Neural cell (in vitro differentiated cells): ENCODE measurements at regions not wholly inside any gene's neighbourhood (a gene's known extent, or its start where the extent isn't known, plus 50 kb on each side); places are given as distances from the start of the nearest gene placed in this dataset.

Source experiments
- H2AFZ ChIP-seq: fragments of 200-600, 300-800 bp; sonication (generic), shearing (Covaris generic); 2 replicates; pipeline ENCODE4 v1.6.0; 2014; ENCODE audit warnings: low read depth, mild to moderate bottlenecking, antibody characterized with exemption, low read length, moderate library complexity
- H3F3A ChIP-seq: fragments of 200-600 bp; shearing (Covaris generic); 2 replicates; pipeline ENCODE4 v1.6.1; 2016; ENCODE audit warnings: mild to moderate bottlenecking, moderate library complexity, mixed read lengths, antibody characterized with exemption, low read length; ENCODE audit not compliant: insufficient read depth, poor library complexity, severe bottlenecking
- H3K27ac ChIP-seq: fragments of 200-600, 300-800 bp; sonication (generic), shearing (Covaris generic); 2 replicates; pipeline ENCODE4 v1.5.1; 2014; ENCODE audit warnings: mild to moderate bottlenecking, low read length, moderate library complexity
- H3K27me3 ChIP-seq: fragments of 300-800, 200-600 bp; sonication (generic), shearing (Covaris generic); 2 replicates; pipeline ENCODE4 v1.6.0; 2014; ENCODE audit warnings: mild to moderate bottlenecking, low read depth, low read length, moderate library complexity; ENCODE audit not compliant: insufficient read depth
- H3K36me3 ChIP-seq: fragments of 300-800, 200-600 bp; sonication (generic), shearing (Covaris generic); 2 replicates; pipeline ENCODE4 v1.5.1; 2014; ENCODE audit warnings: mild to moderate bottlenecking, antibody characterized with exemption, low read length, moderate library complexity; ENCODE audit not compliant: insufficient read depth
- H3K4me2 ChIP-seq: fragments of 300-800, 200-600 bp; sonication (generic), shearing (Covaris generic); 2 replicates; pipeline ENCODE4 v1.6.0; 2014; ENCODE audit warnings: mild to moderate bottlenecking, low read length
- H3K4me3 ChIP-seq: fragments of 300-800, 200-600 bp; sonication (generic), shearing (Covaris generic); 2 replicates; pipeline ENCODE4 v1.5.1; 2014; ENCODE audit warnings: mild to moderate bottlenecking, low read length, moderate library complexity
- H3K79me2 ChIP-seq: fragments of 200-600 bp; shearing (Covaris generic); replicated peaks from 2 replicates; pipeline ENCODE4 v1.6.0; 2014; ENCODE audit warnings: mild to moderate bottlenecking, low read length, moderate library complexity; ENCODE audit not compliant: insufficient read depth
- H3K9ac ChIP-seq: fragments of 300-800, 200-600 bp; sonication (generic), shearing (Covaris generic); 2 replicates; pipeline ENCODE4 v1.6.1; 2016; ENCODE audit warnings: mild to moderate bottlenecking, low read length, mixed read lengths
- H3K9me2 ChIP-seq: fragments of 200-600 bp; shearing (Covaris generic); 2 replicates; pipeline ENCODE4 v1.6.1; 2016; ENCODE audit warnings: mild to moderate bottlenecking, low read length, mixed read lengths; ENCODE audit not compliant: insufficient read depth
- H3K9me3 ChIP-seq: fragments of 200-600, 300-800 bp; sonication (generic), shearing (Covaris generic); 2 replicates; pipeline ENCODE4 v1.6.1; 2016; ENCODE audit warnings: mild to moderate bottlenecking, mixed run types, low read length, moderate library complexity, mixed read lengths
- H4K20me1 ChIP-seq: fragments of 200-600 bp; shearing (Covaris generic); 2 replicates; pipeline ENCODE4 v1.6.1; 2016; ENCODE audit warnings: mild to moderate bottlenecking, mixed run types; ENCODE audit not compliant: insufficient read depth
- EP300 ChIP-seq: fragments of 450-650 bp; conservative IDR thresholded peaks from 2 replicates; pipeline ENCODE4 v1.6.1; 2014; ENCODE audit warnings: antibody characterized with exemption, mild to moderate bottlenecking, moderate library complexity; ENCODE audit not compliant: poor library complexity, severe bottlenecking
- EZH2 ChIP-seq: fragments of 200-600, 300-800 bp; shearing (Covaris generic), sonication (generic); IDR thresholded peaks from 2 replicates; pipeline ENCODE4 v1.6.1; 2014; ENCODE audit warnings: antibody characterized with exemption, low read length, borderline replicate concordance, mild to moderate bottlenecking; ENCODE audit not compliant: insufficient read depth, poor library complexity, severe bottlenecking
- MXI1 ChIP-seq: fragments of 450-650 bp; conservative IDR thresholded peaks from 2 replicates; pipeline ENCODE4 v1.6.1; 2014; ENCODE audit warnings: antibody characterized with exemption, mild to moderate bottlenecking; ENCODE audit not compliant: poor library complexity, severe bottlenecking
- POLR2AphosphoS5 ChIP-seq: IDR thresholded peaks from 2 replicates; pipeline ENCODE4 v1.6.1; 2012
- RAD21 ChIP-seq: fragments of 450-650 bp; conservative IDR thresholded peaks from 2 replicates; pipeline ENCODE4 v1.6.1; 2014; ENCODE audit warnings: antibody characterized with exemption, mild to moderate bottlenecking, moderate library complexity
- SMC3 ChIP-seq: fragments of 450-650 bp; conservative IDR thresholded peaks from 2 replicates; pipeline ENCODE4 v1.6.1; 2014; ENCODE audit warnings: antibody characterized with exemption, mild to moderate bottlenecking, moderate library complexity; ENCODE audit not compliant: poor library complexity
- TAF1 ChIP-seq: IDR thresholded peaks from 2 replicates; pipeline ENCODE4 v1.6.1; 2012; ENCODE audit warnings: low read depth
- TF ChIP-seq, protein P1 (sequence below): IDR thresholded peaks from 2 replicates; pipeline ENCODE4 v1.6.1; 2012; ENCODE audit warnings: borderline replicate concordance
- TF ChIP-seq, protein P2 (sequence below): fragments of 450-650 bp; IDR thresholded peaks from 2 replicates; pipeline ENCODE4 v1.5.1; 2014; ENCODE audit warnings: antibody characterized with exemption, mild to moderate bottlenecking, moderate library complexity; ENCODE audit not compliant: poor library complexity, severe bottlenecking

DNA sequence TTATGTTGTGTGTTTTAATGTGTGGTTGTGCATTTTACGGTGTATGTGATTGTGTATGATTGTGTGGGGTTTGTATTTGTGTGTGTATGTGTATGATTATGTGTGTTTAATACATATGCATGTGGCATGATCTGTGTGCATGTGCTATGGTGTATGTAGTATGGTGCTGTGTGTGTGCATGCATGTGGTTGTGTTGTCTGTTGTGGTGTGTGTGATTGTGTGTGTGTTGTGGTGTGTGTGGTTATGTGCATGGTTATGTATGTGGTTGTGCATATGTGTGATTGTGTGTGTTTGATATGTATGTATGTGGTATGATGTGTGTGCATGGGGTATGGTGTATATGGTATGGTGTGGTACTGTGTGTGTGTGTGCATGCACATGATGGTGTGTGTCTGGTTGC lies 148.1 kb upstream of the AGAP1 start:
- Histone ChIP-seq H3K4me2 (no peak overlapping the region), H2AFZ (no peak overlapping the region), H3K4me3 (no peak overlapping the region), H3K9ac (no peak overlapping the region), H3K27ac (no peak overlapping the region), H3K79me2 (no peaks in the 10 kb centered on the region), H3K9me3 (no peaks in the 10 kb centered on the region), H3K36me3 (no peaks in the 10 kb centered on the region), H3F3A (no peaks in the 10 kb centered on the region), H4K20me1 (no peaks in the 10 kb centered on the region), H3K27me3 (no peaks in the 10 kb centered on the region), H3K9me2 (no peaks in the 10 kb centered on the region)
- TF ChIP-seq POLR2AphosphoS5 (no peak), EZH2 (no peak), RAD21 (no peak), EP300 (no peak), MXI1 (no peak), SMC3 (no peak), TAF1 (no peak)
- TF ChIP-seq, protein P1, sequence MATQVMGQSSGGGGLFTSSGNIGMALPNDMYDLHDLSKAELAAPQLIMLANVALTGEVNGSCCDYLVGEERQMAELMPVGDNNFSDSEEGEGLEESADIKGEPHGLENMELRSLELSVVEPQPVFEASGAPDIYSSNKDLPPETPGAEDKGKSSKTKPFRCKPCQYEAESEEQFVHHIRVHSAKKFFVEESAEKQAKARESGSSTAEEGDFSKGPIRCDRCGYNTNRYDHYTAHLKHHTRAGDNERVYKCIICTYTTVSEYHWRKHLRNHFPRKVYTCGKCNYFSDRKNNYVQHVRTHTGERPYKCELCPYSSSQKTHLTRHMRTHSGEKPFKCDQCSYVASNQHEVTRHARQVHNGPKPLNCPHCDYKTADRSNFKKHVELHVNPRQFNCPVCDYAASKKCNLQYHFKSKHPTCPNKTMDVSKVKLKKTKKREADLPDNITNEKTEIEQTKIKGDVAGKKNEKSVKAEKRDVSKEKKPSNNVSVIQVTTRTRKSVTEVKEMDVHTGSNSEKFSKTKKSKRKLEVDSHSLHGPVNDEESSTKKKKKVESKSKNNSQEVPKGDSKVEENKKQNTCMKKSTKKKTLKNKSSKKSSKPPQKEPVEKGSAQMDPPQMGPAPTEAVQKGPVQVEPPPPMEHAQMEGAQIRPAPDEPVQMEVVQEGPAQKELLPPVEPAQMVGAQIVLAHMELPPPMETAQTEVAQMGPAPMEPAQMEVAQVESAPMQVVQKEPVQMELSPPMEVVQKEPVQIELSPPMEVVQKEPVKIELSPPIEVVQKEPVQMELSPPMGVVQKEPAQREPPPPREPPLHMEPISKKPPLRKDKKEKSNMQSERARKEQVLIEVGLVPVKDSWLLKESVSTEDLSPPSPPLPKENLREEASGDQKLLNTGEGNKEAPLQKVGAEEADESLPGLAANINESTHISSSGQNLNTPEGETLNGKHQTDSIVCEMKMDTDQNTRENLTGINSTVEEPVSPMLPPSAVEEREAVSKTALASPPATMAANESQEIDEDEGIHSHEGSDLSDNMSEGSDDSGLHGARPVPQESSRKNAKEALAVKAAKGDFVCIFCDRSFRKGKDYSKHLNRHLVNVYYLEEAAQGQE = no peak
- TF ChIP-seq, protein P2, sequence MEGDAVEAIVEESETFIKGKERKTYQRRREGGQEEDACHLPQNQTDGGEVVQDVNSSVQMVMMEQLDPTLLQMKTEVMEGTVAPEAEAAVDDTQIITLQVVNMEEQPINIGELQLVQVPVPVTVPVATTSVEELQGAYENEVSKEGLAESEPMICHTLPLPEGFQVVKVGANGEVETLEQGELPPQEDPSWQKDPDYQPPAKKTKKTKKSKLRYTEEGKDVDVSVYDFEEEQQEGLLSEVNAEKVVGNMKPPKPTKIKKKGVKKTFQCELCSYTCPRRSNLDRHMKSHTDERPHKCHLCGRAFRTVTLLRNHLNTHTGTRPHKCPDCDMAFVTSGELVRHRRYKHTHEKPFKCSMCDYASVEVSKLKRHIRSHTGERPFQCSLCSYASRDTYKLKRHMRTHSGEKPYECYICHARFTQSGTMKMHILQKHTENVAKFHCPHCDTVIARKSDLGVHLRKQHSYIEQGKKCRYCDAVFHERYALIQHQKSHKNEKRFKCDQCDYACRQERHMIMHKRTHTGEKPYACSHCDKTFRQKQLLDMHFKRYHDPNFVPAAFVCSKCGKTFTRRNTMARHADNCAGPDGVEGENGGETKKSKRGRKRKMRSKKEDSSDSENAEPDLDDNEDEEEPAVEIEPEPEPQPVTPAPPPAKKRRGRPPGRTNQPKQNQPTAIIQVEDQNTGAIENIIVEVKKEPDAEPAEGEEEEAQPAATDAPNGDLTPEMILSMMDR = no peak

DNA sequence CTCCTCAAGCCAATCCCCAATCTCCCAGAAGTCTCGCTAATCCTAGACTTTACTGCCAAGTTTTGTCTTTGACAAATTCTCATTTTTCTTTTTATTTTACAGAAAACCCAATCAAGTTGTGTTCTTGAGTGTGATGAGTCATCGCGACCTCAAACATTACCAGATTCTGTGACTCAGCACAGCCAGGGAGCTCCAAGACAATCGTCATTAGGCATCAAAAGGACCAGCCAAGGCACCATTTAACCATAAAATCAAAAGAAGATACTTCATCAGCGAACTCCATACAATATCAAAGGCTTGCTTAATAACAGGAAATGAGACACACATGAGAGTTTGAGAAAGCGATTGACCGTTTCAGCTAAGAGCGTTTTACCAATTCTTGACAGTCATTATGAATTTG lies 146.2 kb upstream of the AGAP1 start:
- no peaks in the 10 kb centered on the region for H3F3A ChIP-seq
- TF ChIP-seq MXI1 (no peak), SMC3 (no peak), EP300 (no peak), TAF1 (no peak), POLR2AphosphoS5 (no peak), EZH2 (no peak)
- TF ChIP-seq, protein P2 = no peak
- H3K4me3 ChIP-seq = no peak overlapping the region
- H3K9me2 ChIP-seq = no peaks in the 10 kb centered on the region
- H3K36me3 ChIP-seq = no peaks in the 10 kb centered on the region
- H3K9ac ChIP-seq = no peak overlapping the region
- no peaks in the 10 kb centered on the region for H4K20me1 ChIP-seq
- no peaks in the 10 kb centered on the region for H3K9me3 ChIP-seq
- no peaks in the 10 kb centered on the region for H3K79me2 ChIP-seq
- no peaks in the 10 kb centered on the region for H3K27me3 ChIP-seq
- no peak overlapping the region for H2AFZ ChIP-seq
- H3K4me2 ChIP-seq = no peak overlapping the region
- H3K27ac ChIP-seq = no peak overlapping the region
